GM10248 (cell line): ENCODE measurements at regions not wholly inside any gene's neighbourhood (a gene's known extent, or its start where the extent isn't known, plus 50 kb on each side); places are given as distances from the start of the nearest gene placed in this dataset.

Experiments
- CTCF ChIA-PET: fragments of 300-600 bp; sonication (Branson Sonifier 250); formaldehyde crosslinking; extraction: SDS; loops from one replicate; lab custom pipeline; 2021; ENCODE audit warnings: antibody characterized with exemption; lab: Yijun Ruan, JAX
- POLR2A ChIA-PET: fragments of 350-650 bp; sonication (Branson Sonifier 250); formaldehyde crosslinking; extraction: SDS; loops from one replicate; lab custom pipeline; 2020; ENCODE audit warnings: antibody characterized with exemption; lab: Yijun Ruan, JAX
- DNase-seq: peaks from one replicate; pipeline ENCODE4 v3.0.0; 2012; ENCODE audit errors: extremely low spot score
- CTCF ChIP-seq: IDR thresholded peaks from 2 replicates; pipeline ENCODE4 v1.5.1; 2012; ENCODE audit warnings: mild to moderate bottlenecking, low read depth; ENCODE audit errors: extremely low read depth, missing control alignments, control extremely low read depth

GRCh38 chr6:40708049-40708448, 120.9 kb upstream of the LRFN2 start:
- no peak for TF ChIP-seq CTCF
- DNase-seq, result no peak
- POLR2A ChIA-PET, result no interaction called here
- CTCF ChIA-PET, result interaction anchor here (0.9 to 1.3 kb wide), 3 partner anchors 9 to 18 kb away, joined by 3 to 5 read pairs (median 3); no protein-coding TSS in a partner anchor

GRCh38 chr6:40706178-40706577, 119.0 kb upstream of the LRFN2 start:
- no peak for TF ChIP-seq CTCF
- no peak for DNase-seq
- POLR2A ChIA-PET, result no interaction called here
- CTCF ChIA-PET, result interaction anchor here (0.7 kb wide), 1 partner anchor 18 kb away, joined by 3 read pairs; no protein-coding TSS in a partner anchor

- no peak for TF ChIP-seq CTCF
- CTCF ChIA-PET, result no interaction called here
These were observed 118.2 kb upstream of the LRFN2 start for GRCh38 chr6:40705354-40705753.

GRCh38 chr6:40701352-40702007, 114.3 kb upstream of the LRFN2 start:
- ChIA-PET POLR2A (no interaction called here), CTCF (no interaction called here)
- DNase-seq, result no peak
- TF ChIP-seq CTCF, result no peak

More at GRCh38 chr6:40705354-40705753, 118.2 kb upstream of the LRFN2 start:
- no peak for DNase-seq
- POLR2A ChIA-PET, result no interaction called here

- no peak for TF ChIP-seq CTCF
- CTCF ChIA-PET, result interaction anchor here (0.9 to 1.6 kb wide), 3 partner anchors 8 to 14 kb away, joined by 3 to 5 read pairs (median 3); no protein-coding TSS in a partner anchor
- DNase-seq, result no peak
- POLR2A ChIA-PET, result no interaction called here
These were observed 112.9 kb upstream of the LRFN2 start for GRCh38 chr6:40700006-40700580.

GRCh38 chr6:40695750-40696415, 108.7 kb upstream of the LRFN2 start:
- ChIA-PET POLR2A (no interaction called here), CTCF (no interaction called here)
- no peak for DNase-seq
- TF ChIP-seq CTCF, result no peak
